ENCODE measurements at regions not wholly inside any gene's neighbourhood (a gene's known extent, or its start where the extent isn't known, plus 50 kb on each side); places are given as distances from the start of the nearest gene placed in this dataset.

- TF ChIP-seq, protein P1, sequence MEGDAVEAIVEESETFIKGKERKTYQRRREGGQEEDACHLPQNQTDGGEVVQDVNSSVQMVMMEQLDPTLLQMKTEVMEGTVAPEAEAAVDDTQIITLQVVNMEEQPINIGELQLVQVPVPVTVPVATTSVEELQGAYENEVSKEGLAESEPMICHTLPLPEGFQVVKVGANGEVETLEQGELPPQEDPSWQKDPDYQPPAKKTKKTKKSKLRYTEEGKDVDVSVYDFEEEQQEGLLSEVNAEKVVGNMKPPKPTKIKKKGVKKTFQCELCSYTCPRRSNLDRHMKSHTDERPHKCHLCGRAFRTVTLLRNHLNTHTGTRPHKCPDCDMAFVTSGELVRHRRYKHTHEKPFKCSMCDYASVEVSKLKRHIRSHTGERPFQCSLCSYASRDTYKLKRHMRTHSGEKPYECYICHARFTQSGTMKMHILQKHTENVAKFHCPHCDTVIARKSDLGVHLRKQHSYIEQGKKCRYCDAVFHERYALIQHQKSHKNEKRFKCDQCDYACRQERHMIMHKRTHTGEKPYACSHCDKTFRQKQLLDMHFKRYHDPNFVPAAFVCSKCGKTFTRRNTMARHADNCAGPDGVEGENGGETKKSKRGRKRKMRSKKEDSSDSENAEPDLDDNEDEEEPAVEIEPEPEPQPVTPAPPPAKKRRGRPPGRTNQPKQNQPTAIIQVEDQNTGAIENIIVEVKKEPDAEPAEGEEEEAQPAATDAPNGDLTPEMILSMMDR (conservative IDR thresholded peaks at IDR 0.05; ENCODE audit: low read depth, low read length): no peak
- TF ChIP-seq EZH2 (IDR thresholded peaks at IDR 0.05; ENCODE audit: borderline replicate concordance, low read depth, low read length, poor library complexity, severe bottlenecking): no peak
Measured at GRCh38 chr14:66395300-66395699, 90.9 kb upstream of the CCDC196 start.
